ENCODE measurements at regions not wholly inside any gene's neighbourhood (a gene's known extent, or its start where the extent isn't known, plus 50 kb on each side); places are given as distances from the start of the nearest gene placed in this dataset.

DNA sequence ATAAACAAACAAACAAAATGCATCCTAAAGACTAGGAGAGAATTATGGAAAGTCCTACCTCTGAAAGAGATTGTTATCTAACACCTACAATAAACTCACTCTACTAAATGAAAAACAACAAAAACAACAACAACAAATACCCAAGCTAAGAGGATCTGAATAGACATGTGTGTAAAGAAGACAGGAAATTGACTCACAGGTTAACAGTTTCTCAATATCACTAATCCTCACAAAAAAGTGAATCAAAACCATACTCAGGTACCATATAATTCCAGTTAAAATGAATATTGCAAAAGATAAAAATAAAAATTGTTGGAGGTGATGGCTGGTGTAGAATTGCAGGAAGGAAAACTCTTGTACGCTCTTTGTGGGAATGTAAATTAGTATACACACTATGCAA lies 110.4 kb upstream of the TOP3B start:
- H3K4me3 ChIP-seq (replicated peaks; ENCODE audit: insufficient read depth, low read length), result no peak overlapping the region
- DNase-seq (ENCODE audit: low read depth in 1 of 2, low spot score in 1 of 2), result no peak
- TF ChIP-seq, protein P1, sequence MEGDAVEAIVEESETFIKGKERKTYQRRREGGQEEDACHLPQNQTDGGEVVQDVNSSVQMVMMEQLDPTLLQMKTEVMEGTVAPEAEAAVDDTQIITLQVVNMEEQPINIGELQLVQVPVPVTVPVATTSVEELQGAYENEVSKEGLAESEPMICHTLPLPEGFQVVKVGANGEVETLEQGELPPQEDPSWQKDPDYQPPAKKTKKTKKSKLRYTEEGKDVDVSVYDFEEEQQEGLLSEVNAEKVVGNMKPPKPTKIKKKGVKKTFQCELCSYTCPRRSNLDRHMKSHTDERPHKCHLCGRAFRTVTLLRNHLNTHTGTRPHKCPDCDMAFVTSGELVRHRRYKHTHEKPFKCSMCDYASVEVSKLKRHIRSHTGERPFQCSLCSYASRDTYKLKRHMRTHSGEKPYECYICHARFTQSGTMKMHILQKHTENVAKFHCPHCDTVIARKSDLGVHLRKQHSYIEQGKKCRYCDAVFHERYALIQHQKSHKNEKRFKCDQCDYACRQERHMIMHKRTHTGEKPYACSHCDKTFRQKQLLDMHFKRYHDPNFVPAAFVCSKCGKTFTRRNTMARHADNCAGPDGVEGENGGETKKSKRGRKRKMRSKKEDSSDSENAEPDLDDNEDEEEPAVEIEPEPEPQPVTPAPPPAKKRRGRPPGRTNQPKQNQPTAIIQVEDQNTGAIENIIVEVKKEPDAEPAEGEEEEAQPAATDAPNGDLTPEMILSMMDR (IDR thresholded peaks at IDR 0.05; ENCODE audit: insufficient read depth, low read length), result no peak
- TF ChIP-seq POLR2AphosphoS5 (IDR thresholded peaks at IDR 0.05; ENCODE audit: low read depth) (no peak), GABPA (IDR thresholded peaks at IDR 0.05; ENCODE audit: low read depth) (no peak), REST (IDR thresholded peaks at IDR 0.05; ENCODE audit: insufficient replicate concordance, low read depth) (no peak), SPI1 (IDR thresholded peaks at IDR 0.05; ENCODE audit: borderline replicate concordance, low read depth) (no peak)
- H3K27ac ChIP-seq (replicated peaks), result 0 out of 2 replicates have a peak overlapping the region, but pooled peaks have one; percentile 14
- no peaks in the 10 kb centered on the region for H3K27me3 ChIP-seq (ENCODE audit: insufficient read depth, poor library complexity, severe bottlenecking)

DNA sequence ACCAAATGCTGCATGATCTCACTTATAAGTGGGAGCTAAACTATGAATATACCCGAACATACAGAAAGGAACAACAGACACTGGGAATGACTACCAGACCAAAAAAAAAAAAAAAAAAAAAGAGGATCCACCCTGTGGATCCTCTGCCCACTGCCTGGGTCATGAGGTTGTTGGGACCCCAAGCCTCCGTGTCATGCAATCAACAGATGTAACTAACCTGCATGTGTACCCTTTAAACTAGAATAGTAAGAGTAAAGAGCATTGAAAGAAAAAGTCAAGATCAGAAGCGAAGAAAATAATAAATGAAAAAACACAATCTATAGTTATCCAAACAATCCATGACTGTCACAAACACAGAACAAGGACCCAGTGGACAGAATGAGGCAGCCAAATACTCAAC lies 109.5 kb upstream of the TOP3B start:
- Histone ChIP-seq H3K27ac (replicated peaks) (no peak overlapping the region), H3K27me3 (ENCODE audit: insufficient read depth, poor library complexity, severe bottlenecking) (no peaks in the 10 kb centered on the region), H3K4me3 (replicated peaks; ENCODE audit: insufficient read depth, low read length) (no peak overlapping the region)
- TF ChIP-seq GABPA (IDR thresholded peaks at IDR 0.05; ENCODE audit: low read depth) (no peak), POLR2AphosphoS5 (IDR thresholded peaks at IDR 0.05; ENCODE audit: low read depth) (no peak), SPI1 (IDR thresholded peaks at IDR 0.05; ENCODE audit: borderline replicate concordance, low read depth) (no peak), REST (IDR thresholded peaks at IDR 0.05; ENCODE audit: insufficient replicate concordance, low read depth) (no peak)
- TF ChIP-seq, protein P1 (IDR thresholded peaks at IDR 0.05; ENCODE audit: insufficient read depth, low read length), result no peak
- DNase-seq (ENCODE audit: low read depth in 1 of 2, low spot score in 1 of 2), result no peak

GRCh38 chr22:22091400-22091878 lies 108.9 kb upstream of the TOP3B start:
- no peak overlapping the region for H3K4me3 ChIP-seq (replicated peaks; ENCODE audit: insufficient read depth, low read length)
- DNase-seq (ENCODE audit: low read depth in 1 of 2, low spot score in 1 of 2), result no peak
- TF ChIP-seq POLR2AphosphoS5 (IDR thresholded peaks at IDR 0.05; ENCODE audit: low read depth), result no peak
- TF ChIP-seq SPI1 (IDR thresholded peaks at IDR 0.05; ENCODE audit: borderline replicate concordance, low read depth), result no peak
- TF ChIP-seq, protein P1 (IDR thresholded peaks at IDR 0.05; ENCODE audit: insufficient read depth, low read length), result no peak
- no peak for TF ChIP-seq GABPA (IDR thresholded peaks at IDR 0.05; ENCODE audit: low read depth)
- TF ChIP-seq REST (IDR thresholded peaks at IDR 0.05; ENCODE audit: insufficient replicate concordance, low read depth), result no peak
- H3K27me3 ChIP-seq (ENCODE audit: insufficient read depth, poor library complexity, severe bottlenecking), result no peaks in the 10 kb centered on the region
- H3K27ac ChIP-seq (replicated peaks), result no peak overlapping the region
